ENCODE measurements at regions not wholly inside any gene's neighbourhood (a gene's known extent, or its start where the extent isn't known, plus 50 kb on each side); places are given as distances from the start of the nearest gene placed in this dataset.
"Not testable (repeated sequence)": the region's sequence is repeated elsewhere in the genome, so short reads cannot be mapped to it uniquely, and the experiment has no call there.

- ATAC-seq (ENCODE audit: low FRiP score) (no peak), DNase-seq (ENCODE audit: low spot score) (no peak)
- no peak for TF ChIP-seq CTCF (IDR thresholded peaks at IDR 0.05)
These were observed 421.5 kb upstream of the MDGA2 start for GRCh38 chr14:48096897-48097296.

- no peak for TF ChIP-seq CTCF (IDR thresholded peaks at IDR 0.05)
- DNase-seq (ENCODE audit: low spot score) (no peak), ATAC-seq (ENCODE audit: low FRiP score) (no peak)
These were observed 411.1 kb upstream of the MDGA2 start for GRCh38 chr14:48086516-48086915.

- TF ChIP-seq CTCF (IDR thresholded peaks at IDR 0.05), result no peak
- DNase-seq (ENCODE audit: low spot score) (no peak), ATAC-seq (ENCODE audit: low FRiP score) (no peak)
These were observed 400.1 kb upstream of the MDGA2 start for GRCh38 chr14:48075487-48075886.

- ATAC-seq (ENCODE audit: low FRiP score) (no peak), DNase-seq (ENCODE audit: low spot score) (no peak)
- TF ChIP-seq CTCF (IDR thresholded peaks at IDR 0.05), result no peak
These were observed 377.6 kb upstream of the MDGA2 start for GRCh38 chr14:48052973-48053372.

GRCh38 chr14:48035836-48036235 is 360.4 kb upstream of the MDGA2 start:
- ATAC-seq (ENCODE audit: low FRiP score), result no peak
- no peak for DNase-seq (ENCODE audit: low spot score)
- TF ChIP-seq CTCF (IDR thresholded peaks at IDR 0.05), result no peak

- ATAC-seq (ENCODE audit: low FRiP score) (no peak), DNase-seq (ENCODE audit: low spot score) (no peak)
- TF ChIP-seq CTCF (IDR thresholded peaks at IDR 0.05), result no peak
These were observed 351.7 kb upstream of the MDGA2 start for GRCh38 chr14:48027115-48027514.

GRCh38 chr14:48023881-48024280 is 348.5 kb upstream of the MDGA2 start:
- no peak for TF ChIP-seq CTCF (IDR thresholded peaks at IDR 0.05)
- ATAC-seq (ENCODE audit: low FRiP score) (no peak), DNase-seq (ENCODE audit: low spot score) (no peak)

GRCh38 chr14:48011484-48011883 is 336.1 kb upstream of the MDGA2 start:
- ATAC-seq (ENCODE audit: low FRiP score); DNase-seq (ENCODE audit: low spot score): not testable (repeated sequence)
